Vagina (tissue), 2 donors: ENCODE measurements at regions not wholly inside any gene's neighbourhood (a gene's known extent, or its start where the extent isn't known, plus 50 kb on each side); places are given as distances from the start of the nearest gene placed in this dataset.

Source experiments
- CTCF ChIP-seq, 3 experiments: fragments of 450-650 bp in 2 of 3; fragments of 200-600 bp in 1 of 3; sonication (generic) in 1 of 3; IDR thresholded peaks; one replicate each; pipeline ENCODE4 v1.5.1; 2017 to 2019; ENCODE audit warnings: antibody characterized with exemption in 3 of 3, mild to moderate bottlenecking in 2 of 3, moderate library complexity in 2 of 3
- POLR2AphosphoS5 ChIP-seq, 2 donors: sonication (generic); formaldehyde crosslinking; IDR thresholded peaks; one replicate each; pipeline ENCODE4 v1.9.0; 2017; ENCODE audit warnings: antibody characterized with exemption in 2 of 2, mild to moderate bottlenecking in 2 of 2, low read depth in 1 of 2; ENCODE audit not compliant: insufficient read depth in 1 of 2

GRCh38 chr4:71216316-71216959 lies 122.4 kb upstream of the SLC4A4 start:
- TF ChIP-seq POLR2AphosphoS5 (IDR thresholded peaks at IDR 0.05; ENCODE audit: insufficient read depth in 1 of 2, low read depth in 1 of 2) (no peak), CTCF (IDR thresholded peaks at IDR 0.05) (no peak)
